ENCODE measurements at regions not wholly inside any gene's neighbourhood (a gene's known extent, or its start where the extent isn't known, plus 50 kb on each side); places are given as distances from the start of the nearest gene placed in this dataset.

- Mint-ChIP-seq H3K4me1 (ENCODE audit: low read depth) (no peaks in the 10 kb centered on the region), H3K4me3 (no peak overlapping the region), H3K36me3 (ENCODE audit: low read depth) (no peaks in the 10 kb centered on the region), H3K27ac (no peak overlapping the region), H3K27me3 (no peaks in the 10 kb centered on the region), H3K9me3 (no peaks in the 10 kb centered on the region)
Measured at GRCh38 chr3:22091329-22091728, 340.3 kb upstream of the ZNF385D start.

- Mint-ChIP-seq H3K9me3 (peaks cover 3% of the 10 kb centered on the region), H3K4me3 (no peak overlapping the region), H3K27me3 (no peaks in the 10 kb centered on the region), H3K4me1 (ENCODE audit: low read depth) (no peaks in the 10 kb centered on the region), H3K36me3 (ENCODE audit: low read depth) (no peaks in the 10 kb centered on the region), H3K27ac (no peak overlapping the region)
Measured at GRCh38 chr3:22098021-22098420, 347.0 kb upstream of the ZNF385D start.

- Mint-ChIP-seq H3K9me3 (peaks cover 3% of the 10 kb centered on the region), H3K27ac (no peak overlapping the region), H3K4me1 (ENCODE audit: low read depth) (no peaks in the 10 kb centered on the region), H3K27me3 (no peaks in the 10 kb centered on the region), H3K4me3 (no peak overlapping the region), H3K36me3 (ENCODE audit: low read depth) (no peaks in the 10 kb centered on the region)
Measured at GRCh38 chr3:22101351-22101750, 350.3 kb upstream of the ZNF385D start.

- Mint-ChIP-seq H3K27ac (no peak overlapping the region), H3K36me3 (ENCODE audit: low read depth) (no peaks in the 10 kb centered on the region), H3K27me3 (no peaks in the 10 kb centered on the region), H3K4me1 (ENCODE audit: low read depth) (no peaks in the 10 kb centered on the region), H3K4me3 (no peak overlapping the region), H3K9me3 (peaks cover 3% of the 10 kb centered on the region)
Measured at GRCh38 chr3:22101811-22102210, 350.8 kb upstream of the ZNF385D start.

- Mint-ChIP-seq H3K9me3 (peaks cover 3% of the 10 kb centered on the region), H3K4me1 (ENCODE audit: low read depth) (no peaks in the 10 kb centered on the region), H3K27me3 (no peaks in the 10 kb centered on the region), H3K4me3 (no peak overlapping the region), H3K27ac (no peak overlapping the region), H3K36me3 (ENCODE audit: low read depth) (no peaks in the 10 kb centered on the region)
Measured at GRCh38 chr3:22103423-22103822, 352.4 kb upstream of the ZNF385D start.

GRCh38 chr3:22106213-22106896 is 355.3 kb upstream of the ZNF385D start:
- no peaks in the 10 kb centered on the region for H3K27me3 Mint-ChIP-seq
- H3K27ac Mint-ChIP-seq: no peak overlapping the region
- H3K4me1 Mint-ChIP-seq (ENCODE audit: low read depth): no peaks in the 10 kb centered on the region
- H3K4me3 Mint-ChIP-seq: no peak overlapping the region
- no peaks in the 10 kb centered on the region for H3K36me3 Mint-ChIP-seq (ENCODE audit: low read depth)
- H3K9me3 Mint-ChIP-seq: no peaks in the 10 kb centered on the region

GRCh38 chr3:22111226-22111625 is 360.2 kb upstream of the ZNF385D start:
- Mint-ChIP-seq H3K27me3 (no peaks in the 10 kb centered on the region), H3K36me3 (ENCODE audit: low read depth) (no peaks in the 10 kb centered on the region), H3K4me1 (ENCODE audit: low read depth) (no peaks in the 10 kb centered on the region), H3K4me3 (no peak overlapping the region), H3K9me3 (no peaks in the 10 kb centered on the region), H3K27ac (no peak overlapping the region)

- Mint-ChIP-seq H3K9me3 (no peaks in the 10 kb centered on the region), H3K4me3 (no peak overlapping the region), H3K27ac (no peak overlapping the region), H3K36me3 (ENCODE audit: low read depth) (no peaks in the 10 kb centered on the region), H3K27me3 (no peaks in the 10 kb centered on the region), H3K4me1 (ENCODE audit: low read depth) (no peaks in the 10 kb centered on the region)
Measured at GRCh38 chr3:22113453-22113852, 362.4 kb upstream of the ZNF385D start.

GRCh38 chr3:22115581-22115980 is 364.6 kb upstream of the ZNF385D start:
- Mint-ChIP-seq H3K27me3 (no peaks in the 10 kb centered on the region), H3K36me3 (ENCODE audit: low read depth) (no peaks in the 10 kb centered on the region), H3K4me1 (ENCODE audit: low read depth) (no peaks in the 10 kb centered on the region), H3K9me3 (no peaks in the 10 kb centered on the region), H3K4me3 (no peak overlapping the region), H3K27ac (no peak overlapping the region)

GRCh38 chr3:22117091-22117490 is 366.1 kb upstream of the ZNF385D start:
- no peaks in the 10 kb centered on the region for H3K27me3 Mint-ChIP-seq
- no peak overlapping the region for H3K27ac Mint-ChIP-seq
- H3K4me3 Mint-ChIP-seq: no peak overlapping the region
- H3K4me1 Mint-ChIP-seq (ENCODE audit: low read depth): no peaks in the 10 kb centered on the region
- no peaks in the 10 kb centered on the region for H3K9me3 Mint-ChIP-seq
- no peaks in the 10 kb centered on the region for H3K36me3 Mint-ChIP-seq (ENCODE audit: low read depth)

- H3K27ac Mint-ChIP-seq: no peak overlapping the region
- no peaks in the 10 kb centered on the region for H3K27me3 Mint-ChIP-seq
- no peaks in the 10 kb centered on the region for H3K36me3 Mint-ChIP-seq (ENCODE audit: low read depth)
- no peaks in the 10 kb centered on the region for H3K9me3 Mint-ChIP-seq
- H3K4me3 Mint-ChIP-seq: no peak overlapping the region
- no peaks in the 10 kb centered on the region for H3K4me1 Mint-ChIP-seq (ENCODE audit: low read depth)
Measured at GRCh38 chr3:22117751-22118346, 366.8 kb upstream of the ZNF385D start.

GRCh38 chr3:22118542-22118941 is 367.5 kb upstream of the ZNF385D start:
- H3K27ac Mint-ChIP-seq: no peak overlapping the region
- no peaks in the 10 kb centered on the region for H3K27me3 Mint-ChIP-seq
- no peaks in the 10 kb centered on the region for H3K36me3 Mint-ChIP-seq (ENCODE audit: low read depth)
- no peak overlapping the region for H3K4me3 Mint-ChIP-seq
- no peaks in the 10 kb centered on the region for H3K4me1 Mint-ChIP-seq (ENCODE audit: low read depth)
- H3K9me3 Mint-ChIP-seq: no peaks in the 10 kb centered on the region

- Mint-ChIP-seq H3K9me3 (no peaks in the 10 kb centered on the region), H3K27ac (no peak overlapping the region), H3K27me3 (no peaks in the 10 kb centered on the region), H3K4me3 (no peak overlapping the region), H3K4me1 (ENCODE audit: low read depth) (no peaks in the 10 kb centered on the region), H3K36me3 (ENCODE audit: low read depth) (no peaks in the 10 kb centered on the region)
Measured at GRCh38 chr3:22121068-22121701, 370.2 kb upstream of the ZNF385D start.

GRCh38 chr3:22122567-22122966 is 371.6 kb upstream of the ZNF385D start:
- Mint-ChIP-seq H3K27me3 (peaks cover 4% of the 10 kb centered on the region), H3K27ac (no peak overlapping the region), H3K9me3 (no peaks in the 10 kb centered on the region), H3K4me3 (no peak overlapping the region), H3K36me3 (ENCODE audit: low read depth) (no peaks in the 10 kb centered on the region), H3K4me1 (ENCODE audit: low read depth) (no peaks in the 10 kb centered on the region)

- H3K4me3 Mint-ChIP-seq: no peak overlapping the region
- H3K36me3 Mint-ChIP-seq (ENCODE audit: low read depth): no peaks in the 10 kb centered on the region
- no peaks in the 10 kb centered on the region for H3K4me1 Mint-ChIP-seq (ENCODE audit: low read depth)
- H3K27me3 Mint-ChIP-seq: peaks cover 4% of the 10 kb centered on the region
- peaks cover 8% of the 10 kb centered on the region for H3K9me3 Mint-ChIP-seq
- no peak overlapping the region for H3K27ac Mint-ChIP-seq
Measured at GRCh38 chr3:22129101-22129500, 378.1 kb upstream of the ZNF385D start.

- Mint-ChIP-seq H3K9me3 (no peaks in the 10 kb centered on the region), H3K36me3 (ENCODE audit: low read depth) (no peaks in the 10 kb centered on the region), H3K27ac (no peak overlapping the region), H3K4me1 (ENCODE audit: low read depth) (no peaks in the 10 kb centered on the region), H3K4me3 (no peak overlapping the region), H3K27me3 (no peaks in the 10 kb centered on the region)
Measured at GRCh38 chr3:22141769-22142168, 390.8 kb upstream of the ZNF385D start.
